OCI-LY7 (cell line): ENCODE measurements at regions not wholly inside any gene's neighbourhood (a gene's known extent, or its start where the extent isn't known, plus 50 kb on each side); places are given as distances from the start of the nearest gene placed in this dataset.

Experiments
- BruUV-seq: library from RNA; stranded (reverse); fragments of 400-500 nt; replicated peaks from 2 replicates; lab custom pipeline; 2021; lab: Mats Ljungman, UMichigan
- CTCF ChIA-PET: fragments of 300-600 bp; sonication (Branson Sonifier 250); formaldehyde crosslinking; loops from one replicate; lab custom pipeline; 2022; ENCODE audit warnings: antibody characterized with exemption; ENCODE audit not compliant: unreplicated experiment; lab: Charles Lee
- POLR2A ChIA-PET: fragments of 300-600 bp; sonication (Branson Sonifier 250); formaldehyde crosslinking; loops from one replicate; lab custom pipeline; 2022; ENCODE audit warnings: antibody characterized with exemption; lab: Charles Lee
- DNase-seq: peaks from one replicate; pipeline ENCODE4 v3.0.0-alpha.2; 2015; ENCODE audit warnings: low spot score
- H2AFZ ChIP-seq: fragments of 200-600 bp; sonication (generic), shearing (Covaris generic); 2 replicates; pipeline ENCODE4 v1.6.1; 2014; ENCODE audit warnings: mild to moderate bottlenecking, antibody characterized with exemption, low read length, moderate library complexity
- H3K27ac ChIP-seq: fragments of 200-600 bp; sonication (generic); 2 replicates; pipeline ENCODE4 v1.5.1; 2014; ENCODE audit warnings: mixed run types, low read depth, mild to moderate bottlenecking, moderate library complexity, low read length, inconsistent platforms; ENCODE audit not compliant: poor library complexity, severe bottlenecking
- H3K36me3 ChIP-seq: fragments of 200-600 bp; sonication (generic); 2 replicates; pipeline ENCODE4 v1.6.1; 2014; ENCODE audit warnings: mild to moderate bottlenecking, antibody characterized with exemption, low read length, moderate library complexity, mixed read lengths; ENCODE audit not compliant: insufficient read depth
- H3K4me1 ChIP-seq: fragments of 200-600 bp; sonication (generic); 2 replicates; pipeline ENCODE4 v1.5.1; 2014; ENCODE audit warnings: mild to moderate bottlenecking, low read length; ENCODE audit not compliant: insufficient read depth, poor library complexity, severe bottlenecking
- H3K4me2 ChIP-seq: fragments of 200-600 bp; sonication (generic); 2 replicates; pipeline ENCODE4 v1.6.1; 2014; ENCODE audit warnings: mild to moderate bottlenecking, low read length
- H3K4me3 ChIP-seq: fragments of 200-600 bp; sonication (generic); 2 replicates; pipeline ENCODE4 v1.5.1; 2014; ENCODE audit warnings: mild to moderate bottlenecking, low read depth, low read length; ENCODE audit not compliant: poor library complexity, severe bottlenecking
- H3K79me2 ChIP-seq: fragments of 200-600 bp; sonication (generic); 2 replicates; pipeline ENCODE4 v1.6.1; 2016; ENCODE audit warnings: low read depth, mild to moderate bottlenecking, low read length, moderate library complexity, mixed read lengths; ENCODE audit not compliant: insufficient read depth
- H3K9me2 ChIP-seq: fragments of 200-600 bp; sonication (generic); 2 replicates; pipeline ENCODE4 v1.6.1; 2016; ENCODE audit warnings: mild to moderate bottlenecking, low read length, mixed read lengths; ENCODE audit not compliant: insufficient read depth
- H3K9me3 ChIP-seq: fragments of 200-600 bp; sonication (generic); 2 replicates; pipeline ENCODE4 v1.6.1; 2014; ENCODE audit warnings: mild to moderate bottlenecking, mixed run types, low read length, mixed read lengths
- H4K20me1 ChIP-seq: fragments of 200-600 bp; sonication (generic); 2 replicates; pipeline ENCODE4 v1.6.1; 2014; ENCODE audit warnings: mild to moderate bottlenecking, antibody characterized with exemption, low read length, moderate library complexity, mixed read lengths; ENCODE audit not compliant: insufficient read depth
- EZH2phosphoT487 ChIP-seq: fragments of 200-600 bp; sonication (generic); IDR thresholded peaks from 2 replicates; pipeline ENCODE4 v1.6.1; 2018; ENCODE audit warnings: low read depth, borderline replicate concordance, mild to moderate bottlenecking, mixed run types, antibody characterized with exemption, low read length, moderate library complexity, mixed read lengths
- intact Hi-C: fragments of 100-400 bp; cut with micrococcal nuclease; formaldehyde crosslinking; loops from one replicate; pipeline ENCODE4 v1.10.0; 2022; ENCODE audit not compliant: unreplicated experiment
- TF ChIP-seq, protein P1 (sequence below): fragments of 200-600 bp; sonication (generic); conservative IDR thresholded peaks from 2 replicates; pipeline ENCODE4 v1.5.1; 2014; ENCODE audit warnings: mild to moderate bottlenecking, antibody characterized with exemption, low read length, moderate library complexity, mixed read lengths

DNA sequence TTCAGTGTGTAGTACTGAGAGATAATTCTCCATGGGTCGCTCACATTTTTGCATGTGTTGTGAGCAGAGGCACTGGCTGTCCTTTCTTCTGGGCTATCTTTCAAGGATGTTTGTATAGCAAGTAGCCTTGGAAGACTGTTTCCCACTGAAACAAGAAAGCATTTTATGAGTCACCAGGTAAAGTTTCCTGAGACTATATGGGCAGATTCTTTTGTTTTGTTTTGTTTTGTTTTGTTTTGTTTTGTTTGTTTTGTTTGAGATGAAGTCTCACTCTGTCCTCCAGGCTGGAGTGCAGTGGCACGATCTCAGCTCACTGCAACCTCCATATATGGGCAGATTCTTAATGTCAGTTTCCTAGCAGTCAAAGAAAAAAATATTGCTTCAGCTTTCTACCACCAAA lies 912.6 kb downstream of the TTLL7 start:
- Histone ChIP-seq H3K9me3 (no peaks in the 10 kb centered on the region), H3K27ac (no peak overlapping the region), H3K79me2 (no peaks in the 10 kb centered on the region), H3K9me2 (no peaks in the 10 kb centered on the region; the same call in 1 of the 2 replicates), H3K4me2 (no peak overlapping the region), H3K4me1 (no peaks in the 10 kb centered on the region), H3K36me3 (no peaks in the 10 kb centered on the region), H3K4me3 (no peak overlapping the region), H2AFZ (no peak overlapping the region), H4K20me1 (no peaks in the 10 kb centered on the region)
- no TSS peak for BruUV-seq
- ChIA-PET CTCF (no interaction called here), POLR2A (no interaction called here)
- TF ChIP-seq, protein P1, sequence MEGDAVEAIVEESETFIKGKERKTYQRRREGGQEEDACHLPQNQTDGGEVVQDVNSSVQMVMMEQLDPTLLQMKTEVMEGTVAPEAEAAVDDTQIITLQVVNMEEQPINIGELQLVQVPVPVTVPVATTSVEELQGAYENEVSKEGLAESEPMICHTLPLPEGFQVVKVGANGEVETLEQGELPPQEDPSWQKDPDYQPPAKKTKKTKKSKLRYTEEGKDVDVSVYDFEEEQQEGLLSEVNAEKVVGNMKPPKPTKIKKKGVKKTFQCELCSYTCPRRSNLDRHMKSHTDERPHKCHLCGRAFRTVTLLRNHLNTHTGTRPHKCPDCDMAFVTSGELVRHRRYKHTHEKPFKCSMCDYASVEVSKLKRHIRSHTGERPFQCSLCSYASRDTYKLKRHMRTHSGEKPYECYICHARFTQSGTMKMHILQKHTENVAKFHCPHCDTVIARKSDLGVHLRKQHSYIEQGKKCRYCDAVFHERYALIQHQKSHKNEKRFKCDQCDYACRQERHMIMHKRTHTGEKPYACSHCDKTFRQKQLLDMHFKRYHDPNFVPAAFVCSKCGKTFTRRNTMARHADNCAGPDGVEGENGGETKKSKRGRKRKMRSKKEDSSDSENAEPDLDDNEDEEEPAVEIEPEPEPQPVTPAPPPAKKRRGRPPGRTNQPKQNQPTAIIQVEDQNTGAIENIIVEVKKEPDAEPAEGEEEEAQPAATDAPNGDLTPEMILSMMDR, result no peak
- no peak for TF ChIP-seq EZH2phosphoT487
- intact Hi-C loops, result no loop called here
- DNase-seq, result no peak

DNA sequence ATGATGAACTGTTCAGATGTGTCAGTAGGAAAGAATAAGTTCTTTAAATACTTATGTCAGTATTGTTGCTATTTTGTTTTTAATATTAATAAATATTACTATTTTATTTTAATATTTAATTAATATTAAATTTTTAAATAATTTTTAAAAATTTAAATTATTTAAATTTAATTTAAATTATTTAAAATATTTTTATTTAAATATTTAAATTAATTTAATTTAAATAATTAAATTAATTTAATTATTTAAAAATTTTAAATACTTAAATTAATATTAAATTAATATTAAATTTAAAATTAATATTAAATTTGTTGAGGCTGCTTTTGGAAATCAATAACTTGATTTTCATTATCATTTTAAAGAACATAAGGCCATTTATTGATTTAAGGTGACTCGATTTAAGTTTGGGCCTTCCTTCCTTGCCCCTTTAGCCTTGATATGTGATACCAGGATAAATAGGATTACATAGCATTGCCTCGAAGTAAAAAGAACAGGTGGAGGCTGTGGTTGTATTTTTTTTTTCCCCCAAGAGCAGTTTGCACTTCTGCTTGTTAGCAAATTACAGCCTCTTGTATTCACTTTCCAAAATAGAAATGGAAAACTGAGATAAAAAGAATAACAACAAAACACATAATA lies 915.2 kb downstream of the TTLL7 start:
- no peak for DNase-seq
- TF ChIP-seq, protein P1, result no peak
- no peak for TF ChIP-seq EZH2phosphoT487
- ChIA-PET CTCF (no interaction called here), POLR2A (interaction anchor here (0.7 kb wide), 1 partner anchor 510 kb away, joined by 4 read pairs; no protein-coding TSS in a partner anchor)
- Histone ChIP-seq H3K9me2 (no peaks in the 10 kb centered on the region; the same call in 1 of the 2 replicates), H3K79me2 (no peaks in the 10 kb centered on the region), H2AFZ (no peak overlapping the region), H3K4me2 (no peak overlapping the region), H3K36me3 (no peaks in the 10 kb centered on the region), H4K20me1 (no peaks in the 10 kb centered on the region), H3K4me3 (no peak overlapping the region), H3K27ac (no peak overlapping the region), H3K4me1 (no peaks in the 10 kb centered on the region), H3K9me3 (no peaks in the 10 kb centered on the region)
- intact Hi-C loops, result no loop called here
- no TSS peak for BruUV-seq

DNA sequence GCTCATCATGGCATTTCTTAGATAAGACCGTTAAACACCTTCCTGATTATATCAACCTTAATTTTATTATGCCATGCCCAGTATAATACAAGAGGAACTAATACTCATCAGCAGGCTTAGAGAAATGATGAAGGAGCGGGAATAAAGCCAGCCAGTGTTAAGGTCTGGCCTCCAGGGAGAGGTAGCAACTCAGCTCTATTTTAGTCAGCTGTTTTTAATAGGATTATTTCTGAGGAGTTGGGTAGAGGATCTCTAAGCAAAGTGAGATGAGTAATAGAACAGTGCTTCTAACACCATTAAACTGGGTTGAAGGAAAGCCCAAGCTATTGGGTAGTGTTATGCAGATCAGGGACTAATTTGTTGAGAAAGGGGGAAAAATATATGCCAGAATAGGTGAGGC lies 921.5 kb downstream of the TTLL7 start:
- POLR2A ChIA-PET, result interaction anchor here (1.7 kb wide), 1 partner anchor 11 kb away, joined by 4 read pairs; no protein-coding TSS in a partner anchor
- TF ChIP-seq, protein P1, result no peak
- TF ChIP-seq EZH2phosphoT487, result no peak

More for the DNA sequence above, 921.5 kb downstream of the TTLL7 start:
- Histone ChIP-seq H3K9me2 (no peaks in the 10 kb centered on the region; the same call in 1 of the 2 replicates), H3K36me3 (no peaks in the 10 kb centered on the region), H3K27ac (no peak overlapping the region), H3K4me2 (no peak overlapping the region), H3K4me1 (no peaks in the 10 kb centered on the region), H3K9me3 (no peaks in the 10 kb centered on the region), H3K4me3 (no peak overlapping the region), H3K79me2 (no peaks in the 10 kb centered on the region), H2AFZ (no peak overlapping the region), H4K20me1 (no peaks in the 10 kb centered on the region)
- intact Hi-C loops, result no loop called here
- BruUV-seq, result no TSS peak
- CTCF ChIA-PET, result no interaction called here
- no peak for DNase-seq
